GM21529 (cell line): ENCODE measurements at regions not wholly inside any gene's neighbourhood (a gene's known extent, or its start where the extent isn't known, plus 50 kb on each side); places are given as distances from the start of the nearest gene placed in this dataset.

Experiments
- ATAC-seq: cut with Tn5 transposase; IDR thresholded peaks from one replicate; pipeline ENCODE4 v1.9.1; 2021; ENCODE audit not compliant: unreplicated experiment

DNA sequence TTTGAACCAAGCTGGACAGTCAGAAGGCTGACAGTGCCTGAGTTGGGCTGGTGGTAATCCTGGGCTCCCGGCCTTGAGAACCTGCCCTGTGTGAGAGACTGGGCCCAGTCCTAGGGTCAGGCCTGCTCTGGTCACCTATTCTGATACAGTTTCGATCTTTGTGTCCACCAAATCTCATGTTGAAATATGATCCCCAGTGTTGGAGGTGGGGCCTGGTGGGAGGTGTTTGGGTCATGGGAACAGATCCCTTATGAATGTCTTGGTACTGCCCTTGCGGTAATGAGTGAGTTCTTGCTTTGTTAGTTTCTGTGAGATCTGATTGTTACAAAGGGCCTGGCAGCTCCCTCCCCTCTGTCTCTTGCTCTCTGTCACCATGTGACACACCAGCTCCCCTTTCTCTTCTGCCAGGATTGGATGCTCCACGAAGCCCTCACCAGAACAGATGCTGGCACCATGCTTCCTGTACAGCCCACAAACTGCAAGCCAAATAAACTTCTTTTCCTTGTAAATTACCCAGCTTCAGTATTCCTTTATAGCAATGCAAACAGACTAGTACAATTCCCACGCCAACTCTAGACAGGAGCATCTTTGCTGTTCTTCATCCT lies 111.8 kb upstream of the ZNF438 start:
- ATAC-seq, result no peak

DNA sequence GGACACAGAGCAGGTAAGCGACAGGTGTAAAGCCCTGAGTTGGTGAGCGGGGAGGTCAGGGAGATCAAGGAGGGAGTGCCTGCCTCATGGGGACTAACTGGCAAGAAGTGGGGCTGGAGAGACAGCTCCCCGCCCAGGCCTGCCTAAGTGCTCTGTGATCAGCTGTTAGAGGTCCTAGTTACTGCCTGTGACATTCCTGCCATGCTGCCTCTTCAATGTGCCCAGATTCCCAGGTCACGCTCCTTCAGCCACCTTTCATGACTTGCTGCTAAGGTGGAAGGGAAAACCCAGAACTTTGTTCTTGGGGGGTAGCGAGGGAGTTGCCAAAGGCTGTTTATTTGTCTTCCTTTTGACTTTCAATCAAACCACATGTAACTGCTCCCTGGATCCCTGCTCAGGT lies 114.3 kb upstream of the ZNF438 start:
- no peak for ATAC-seq

DNA sequence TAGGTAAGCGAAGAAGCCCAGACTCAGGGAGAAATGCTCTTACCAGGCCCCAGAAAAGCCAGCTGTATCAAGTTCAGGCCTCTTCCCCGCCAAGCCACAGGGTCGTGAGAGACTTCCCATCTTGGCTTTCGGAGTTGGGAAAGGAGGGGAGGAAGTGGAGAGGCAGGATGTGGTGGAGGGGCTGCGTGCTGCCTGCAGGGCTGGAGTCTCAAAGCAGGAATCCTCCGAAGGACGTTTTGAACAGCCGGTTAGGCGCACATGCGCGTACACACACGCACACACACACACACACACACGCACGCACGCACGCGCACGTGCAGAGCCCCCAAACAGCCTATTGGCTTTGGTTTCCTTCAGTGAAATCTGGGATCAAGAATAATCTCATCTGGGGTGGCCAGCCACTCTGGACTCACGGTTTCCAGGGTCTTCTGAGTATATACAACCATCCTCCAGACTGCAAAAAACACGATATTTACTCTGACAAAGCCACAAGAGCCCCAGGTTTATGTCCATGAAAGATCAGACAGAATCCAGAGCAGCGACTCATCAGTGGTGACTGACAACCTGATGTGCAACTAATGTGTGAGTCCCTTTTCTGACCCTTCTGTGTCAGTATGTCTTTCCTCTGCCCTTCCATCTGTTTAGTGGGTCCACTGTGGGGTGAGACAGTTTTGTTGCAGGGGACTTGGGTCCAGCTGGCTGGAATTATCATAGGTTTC lies 115.0 kb upstream of the ZNF438 start:
- ATAC-seq, result no peak

GRCh38 chr10:31147210-31147608 lies 115.5 kb upstream of the ZNF438 start:
- no peak for ATAC-seq

DNA sequence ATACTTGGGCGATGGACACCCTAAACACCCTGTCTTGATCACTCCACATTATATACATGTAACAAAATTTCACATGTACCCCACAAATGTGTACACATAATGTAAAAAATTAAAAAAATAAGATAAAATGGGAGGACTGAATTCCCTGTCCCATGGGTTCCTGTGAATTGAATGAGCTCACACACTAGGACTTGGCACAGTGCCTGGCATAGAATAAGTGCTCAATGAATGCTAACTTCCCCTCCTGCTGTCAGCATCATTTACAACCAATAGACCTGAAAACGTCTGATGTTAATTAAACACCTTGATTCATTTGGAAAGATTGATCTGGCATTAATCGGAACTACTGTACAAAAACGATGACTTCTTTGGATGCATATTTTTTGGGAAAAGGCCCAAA lies 117.3 kb upstream of the ZNF438 start:
- ATAC-seq, result no peak

DNA sequence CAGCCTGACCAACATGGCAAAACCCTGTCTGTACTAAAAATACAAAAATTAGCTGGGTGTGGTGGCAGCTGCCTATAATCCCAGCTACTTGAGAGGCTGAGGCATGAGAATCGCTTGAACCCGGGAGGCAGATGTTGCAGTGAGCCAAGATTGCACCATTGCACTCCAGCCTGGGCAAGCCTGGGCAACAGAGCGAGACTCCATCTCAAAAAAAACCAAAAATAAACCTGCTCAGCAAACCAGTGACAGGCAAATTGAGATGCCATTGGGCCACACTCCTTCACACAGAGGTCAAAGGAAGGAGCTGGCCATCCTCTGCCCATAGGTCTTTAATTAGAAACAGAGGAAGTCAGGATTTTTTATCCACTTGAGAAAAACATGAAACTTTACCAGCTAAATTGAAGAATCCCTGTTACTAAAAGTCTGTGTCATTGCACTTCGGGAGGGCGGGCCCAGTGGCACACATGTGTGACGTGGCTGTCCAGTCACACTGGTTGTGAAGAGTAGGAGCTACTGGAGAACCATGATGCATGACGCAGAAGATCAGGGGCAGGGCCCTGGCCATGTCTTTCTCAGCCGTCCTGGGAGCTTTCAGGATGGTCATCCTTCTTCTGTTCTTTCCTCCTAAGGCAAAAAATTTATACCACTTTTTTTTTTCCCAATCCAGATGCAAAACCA lies 118.3 kb upstream of the ZNF438 start:
- ATAC-seq, result no peak

DNA sequence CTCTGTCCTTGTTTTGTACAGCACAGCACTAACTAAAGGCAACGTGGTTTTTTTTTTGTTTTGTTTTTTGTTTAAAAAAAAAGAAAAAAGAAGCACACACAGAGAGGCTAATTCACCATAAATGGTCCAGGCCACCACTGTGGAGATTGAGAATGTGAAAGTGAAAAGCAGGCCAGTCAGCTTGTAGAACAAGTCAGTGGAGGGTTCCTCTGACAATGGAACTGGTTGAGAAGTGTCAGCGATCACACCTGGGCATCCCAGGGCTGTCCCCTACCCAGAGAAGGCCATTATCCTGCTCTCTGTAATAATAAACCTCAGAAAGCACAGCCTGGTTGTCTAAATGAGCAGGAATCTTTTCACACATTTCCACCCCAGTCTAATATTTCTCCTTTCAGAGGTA lies 119.6 kb upstream of the ZNF438 start:
- no peak for ATAC-seq

GRCh38 chr10:31152421-31153135 lies 120.9 kb upstream of the ZNF438 start:
- ATAC-seq, result no peak

GRCh38 chr10:31153161-31153560 lies 121.5 kb upstream of the ZNF438 start:
- no peak for ATAC-seq

GRCh38 chr10:31153692-31154091 lies 122.0 kb upstream of the ZNF438 start:
- no peak for ATAC-seq

- no peak for ATAC-seq
Measured at GRCh38 chr10:31154996-31155395, 123.3 kb upstream of the ZNF438 start.

- no peak for ATAC-seq
Measured at GRCh38 chr10:31157123-31158010, 125.7 kb upstream of the ZNF438 start.

DNA sequence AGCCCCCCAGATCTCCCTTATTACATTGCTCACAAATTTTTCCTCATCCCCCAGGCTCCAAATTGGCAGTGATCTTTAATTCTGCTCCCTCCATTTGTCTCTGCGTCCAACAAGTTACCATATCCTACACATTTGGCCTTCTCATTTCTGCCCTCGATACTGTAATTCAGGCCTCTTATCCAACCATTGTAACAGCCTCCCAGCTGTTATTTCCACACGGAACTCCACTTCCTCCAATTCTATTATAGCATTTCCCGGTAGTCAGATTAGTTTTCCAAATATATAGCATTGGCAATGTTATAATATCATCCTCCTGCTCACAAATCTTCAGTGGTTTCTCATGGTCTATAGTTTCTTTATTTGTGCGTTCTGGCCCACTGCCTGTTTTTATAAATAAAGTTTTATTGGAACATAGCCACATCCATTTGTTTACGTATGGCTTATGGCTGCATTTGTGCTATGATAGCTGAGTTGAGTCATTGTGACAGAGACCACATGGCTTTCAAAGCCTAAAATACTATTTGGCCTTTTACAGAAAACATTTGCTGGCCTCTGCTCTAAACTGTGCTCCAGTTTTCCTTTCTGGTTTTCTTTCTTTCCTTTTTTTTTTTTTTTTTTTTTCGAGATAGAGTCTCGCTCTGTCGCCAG lies 126.5 kb upstream of the ZNF438 start:
- no peak for ATAC-seq

DNA sequence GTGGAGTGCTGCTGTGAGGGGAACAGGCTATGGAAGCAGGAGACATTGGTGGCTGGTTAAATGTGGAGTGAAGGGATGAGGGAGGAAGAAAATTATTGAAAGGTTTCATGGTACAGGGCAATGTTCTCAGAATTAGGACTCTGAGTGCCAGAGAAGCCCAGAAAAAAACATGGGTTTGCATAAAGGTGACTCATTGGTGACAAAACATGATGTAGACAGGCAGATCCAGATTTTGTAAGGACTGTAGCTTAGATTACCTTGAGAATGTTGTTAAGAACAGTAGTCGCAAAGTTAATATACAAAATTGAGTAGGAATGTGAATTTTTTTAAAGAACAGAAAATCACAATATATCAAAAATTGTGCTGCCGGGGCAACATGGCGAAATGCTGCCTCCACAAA lies 134.9 kb upstream of the ZNF438 start:
- ATAC-seq, result no peak

GRCh38 chr10:31170636-31171035 lies 139.0 kb upstream of the ZNF438 start:
- no peak for ATAC-seq

DNA sequence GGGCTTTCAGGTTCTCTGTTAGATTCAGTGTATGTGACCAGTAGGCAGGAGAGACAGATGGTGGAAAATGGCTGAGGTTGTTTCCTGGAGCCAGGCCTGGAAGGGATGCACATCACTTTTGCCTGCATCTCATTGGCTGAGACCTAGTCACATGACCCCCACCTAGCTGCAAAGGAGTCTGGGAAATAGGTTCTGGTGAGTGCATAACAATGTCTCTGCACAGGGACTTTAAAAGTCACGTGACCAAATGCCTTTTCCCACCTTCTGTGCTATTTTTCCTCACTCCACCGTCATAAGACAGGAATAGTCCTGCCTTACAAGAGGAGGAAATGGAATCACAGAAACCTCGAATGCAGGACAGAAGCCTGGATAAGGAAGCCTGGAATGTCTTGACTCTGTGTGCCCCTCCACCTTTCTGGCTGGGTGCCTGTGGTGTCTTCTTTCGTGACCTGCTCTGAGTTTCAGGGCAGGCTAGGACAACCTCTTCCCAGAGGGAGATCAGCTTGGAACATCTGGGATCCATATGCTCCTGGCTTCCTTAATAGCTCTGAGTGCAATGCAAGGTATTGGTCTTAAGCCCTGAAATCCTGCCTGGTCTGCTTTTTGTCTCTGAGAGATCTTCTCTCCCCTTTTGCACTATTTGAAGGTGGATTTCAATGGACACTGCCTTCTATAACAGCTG lies 139.9 kb upstream of the ZNF438 start:
- no peak for ATAC-seq

DNA sequence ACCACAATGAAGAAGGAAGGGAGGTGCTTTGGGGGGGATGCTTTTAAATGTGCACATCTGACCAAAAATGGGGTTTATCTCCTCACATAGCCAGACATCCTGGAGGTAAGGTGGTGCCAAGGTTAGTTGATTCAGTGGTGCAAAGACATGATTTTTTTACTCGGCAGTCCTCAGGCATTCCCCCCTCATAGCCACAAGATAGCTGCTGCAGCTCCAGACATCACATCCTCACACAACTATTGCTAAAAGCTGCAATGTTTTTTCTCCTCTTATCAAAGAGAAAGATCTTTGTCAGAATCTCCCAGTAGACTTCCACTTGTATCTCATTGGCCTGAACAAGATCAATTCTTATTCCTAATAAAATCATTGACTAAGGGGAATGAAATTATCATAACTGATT lies 141.3 kb upstream of the ZNF438 start:
- no peak for ATAC-seq

DNA sequence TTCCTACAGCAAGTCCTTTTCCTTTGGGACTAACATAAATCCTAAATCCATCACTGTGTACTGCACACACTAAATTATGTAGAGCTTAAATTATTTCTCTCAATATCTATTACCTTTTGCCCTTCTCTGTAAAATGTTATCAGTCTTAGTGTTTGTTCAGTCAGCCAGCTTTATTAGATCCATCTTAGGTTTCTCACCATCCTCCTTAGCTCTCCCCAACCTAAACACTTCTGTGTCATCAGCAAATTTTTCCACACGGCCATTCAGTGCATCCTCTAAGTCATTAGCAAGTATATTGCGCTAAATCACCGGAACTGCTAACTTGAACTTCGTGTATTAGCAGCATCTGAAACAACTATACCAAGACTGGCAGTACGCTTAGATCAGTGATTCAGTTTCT lies 142.1 kb upstream of the ZNF438 start:
- no peak for ATAC-seq

- no peak for ATAC-seq
Measured at GRCh38 chr10:31179091-31179680, 139.8 kb upstream of the ZEB1 start.
